ENCODE measurements at regions not wholly inside any gene's neighbourhood (a gene's known extent, or its start where the extent isn't known, plus 50 kb on each side); places are given as distances from the start of the nearest gene placed in this dataset.

- Mint-ChIP-seq H3K36me3 (no peaks in the 10 kb centered on the region), H3K4me1 (peaks cover 16% of the 10 kb centered on the region), H3K27me3 (ENCODE audit: insufficient read depth, low read depth) (peaks cover 3% of the 10 kb centered on the region), H3K4me3 (no peak overlapping the region), H3K27ac (no peak overlapping the region), H3K9me3 (no peaks in the 10 kb centered on the region)
- H2AFZ ChIP-seq (replicated peaks), result no peak overlapping the region
- DNase-seq (ENCODE audit: low spot score), result peak; percentile 21
- H3K27ac ChIP-seq, result no peak overlapping the region
- TF ChIP-seq CTCF (IDR thresholded peaks at IDR 0.05), result no peak
- no peak for TF ChIP-seq EZH2phosphoT487 (IDR thresholded peaks at IDR 0.05)
- TF ChIP-seq EZH2 (IDR thresholded peaks at IDR 0.05), result no peak
- no peak overlapping the region for H3K9ac ChIP-seq
- H3K79me2 ChIP-seq (ENCODE audit: low read depth), result no peaks in the 10 kb centered on the region
- no peaks in the 10 kb centered on the region for H3K27me3 ChIP-seq
- no peaks in the 10 kb centered on the region for H4K20me1 ChIP-seq (ENCODE audit: low read depth)
- no peak overlapping the region for H3K4me2 ChIP-seq
- peaks cover 4% of the 10 kb centered on the region for H3K4me1 ChIP-seq
- no peak overlapping the region for H3K4me3 ChIP-seq
- H3F3A ChIP-seq (ENCODE audit: low read depth), result no peaks in the 10 kb centered on the region
- H3K9me3 ChIP-seq (ENCODE audit: low read depth), result no peaks in the 10 kb centered on the region
- no peaks in the 10 kb centered on the region for H3K36me3 ChIP-seq
Observed at GRCh38 chr2:104158191-104158590, 695.7 kb upstream of the POU3F3 start.

GRCh38 chr2:104163611-104164130 is 690.2 kb upstream of the POU3F3 start:
- DNase-seq (ENCODE audit: low spot score), result no peak
- no peak overlapping the region for H3K4me2 ChIP-seq
- no peaks in the 10 kb centered on the region for H3K9me3 ChIP-seq (ENCODE audit: low read depth)
- no peak overlapping the region for H2AFZ ChIP-seq (replicated peaks)
- no peaks in the 10 kb centered on the region for H4K20me1 ChIP-seq (ENCODE audit: low read depth)
- no peaks in the 10 kb centered on the region for H3K36me3 ChIP-seq
- no peaks in the 10 kb centered on the region for H3K79me2 ChIP-seq (ENCODE audit: low read depth)
- TF ChIP-seq CTCF (IDR thresholded peaks at IDR 0.05) (no peak), EZH2 (IDR thresholded peaks at IDR 0.05) (no peak), EZH2phosphoT487 (IDR thresholded peaks at IDR 0.05) (no peak)
- no peaks in the 10 kb centered on the region for H3K4me1 ChIP-seq
- H3K27ac ChIP-seq, result no peak overlapping the region
- no peak overlapping the region for H3K4me3 ChIP-seq
- Mint-ChIP-seq H3K27ac (no peak overlapping the region), H3K4me3 (no peak overlapping the region), H3K4me1 (peaks cover 7% of the 10 kb centered on the region), H3K9me3 (no peaks in the 10 kb centered on the region), H3K27me3 (ENCODE audit: insufficient read depth, low read depth) (peaks cover 5% of the 10 kb centered on the region), H3K36me3 (no peaks in the 10 kb centered on the region)
- no peak overlapping the region for H3K9ac ChIP-seq
- H3F3A ChIP-seq (ENCODE audit: low read depth), result no peaks in the 10 kb centered on the region
- H3K27me3 ChIP-seq, result no peaks in the 10 kb centered on the region

- Mint-ChIP-seq H3K4me3 (no peak overlapping the region), H3K9me3 (no peaks in the 10 kb centered on the region), H3K36me3 (no peaks in the 10 kb centered on the region), H3K27ac (no peak overlapping the region), H3K4me1 (peaks cover 4% of the 10 kb centered on the region), H3K27me3 (ENCODE audit: insufficient read depth, low read depth) (peaks cover 5% of the 10 kb centered on the region)
- no peaks in the 10 kb centered on the region for H3K27me3 ChIP-seq
- H3K4me2 ChIP-seq, result no peak overlapping the region
- no peak overlapping the region for H3K9ac ChIP-seq
- H2AFZ ChIP-seq (replicated peaks), result peak overlapping the region; percentile 38
- no peaks in the 10 kb centered on the region for H3K36me3 ChIP-seq
- H3K4me3 ChIP-seq, result no peak overlapping the region
- no peak for TF ChIP-seq CTCF (IDR thresholded peaks at IDR 0.05)
- no peak for TF ChIP-seq EZH2 (IDR thresholded peaks at IDR 0.05)
- no peak for TF ChIP-seq EZH2phosphoT487 (IDR thresholded peaks at IDR 0.05)
- H3K27ac ChIP-seq, result no peak overlapping the region
- H3K79me2 ChIP-seq (ENCODE audit: low read depth), result no peaks in the 10 kb centered on the region
- H3K4me1 ChIP-seq, result no peaks in the 10 kb centered on the region
- H3K9me3 ChIP-seq (ENCODE audit: low read depth), result no peaks in the 10 kb centered on the region
- no peaks in the 10 kb centered on the region for H4K20me1 ChIP-seq (ENCODE audit: low read depth)
- DNase-seq (ENCODE audit: low spot score), result no peak
- H3F3A ChIP-seq (ENCODE audit: low read depth), result no peaks in the 10 kb centered on the region
Observed at GRCh38 chr2:104164721-104165252, 689.1 kb upstream of the POU3F3 start.

Measured in neural progenitor cell (in vitro differentiated cells).